RWPE2 (cell line): ENCODE measurements at regions not wholly inside any gene's neighbourhood (a gene's known extent, or its start where the extent isn't known, plus 50 kb on each side); places are given as distances from the start of the nearest gene placed in this dataset.

Source experiments
- ATAC-seq: fragments of 200-7000 bp; cut with Tn5 transposase; 3 replicates; pipeline ENCODE4 v1.9.1; 2021; ENCODE audit warnings: low read depth
- DNase-seq: peaks from one replicate; pipeline ENCODE4 v3.0.0-alpha.2; 2020; ENCODE audit warnings: low spot score
- H3K27ac ChIP-seq: fragments of 450-650 bp; 2 replicates; pipeline ENCODE4 v1.5.1; 2017; ENCODE audit warnings: mild to moderate bottlenecking; ENCODE audit not compliant: poor library complexity, severe bottlenecking
- H3K27me3 ChIP-seq: fragments of 250-450 bp; sonication (Bioruptor Pico); 2 replicates; pipeline ENCODE4 v1.5.1; 2021; ENCODE audit warnings: mild to moderate bottlenecking, moderate library complexity; ENCODE audit not compliant: insufficient read depth, poor library complexity, severe bottlenecking
- H3K36me3 ChIP-seq: fragments of 250-450 bp; sonication (Bioruptor Pico); 2 replicates; pipeline ENCODE4 v1.5.1; 2020; ENCODE audit warnings: low read depth, mild to moderate bottlenecking, moderate library complexity
- H3K4me1 ChIP-seq: fragments of 250-450 bp; sonication (Bioruptor Pico); 2 replicates; pipeline ENCODE4 v1.5.1; 2021; ENCODE audit warnings: mild to moderate bottlenecking, moderate library complexity; ENCODE audit not compliant: insufficient read depth, poor library complexity, severe bottlenecking
- H3K4me3 ChIP-seq: fragments of 250-450 bp; sonication (Bioruptor Pico); 2 replicates; pipeline ENCODE4 v1.5.1; 2021; ENCODE audit warnings: mild to moderate bottlenecking, moderate library complexity; ENCODE audit not compliant: severe bottlenecking
- H3K9me3 ChIP-seq: fragments of 250-450 bp; sonication (Bioruptor Pico); 2 replicates; pipeline ENCODE4 v1.5.1; 2021; ENCODE audit warnings: mild to moderate bottlenecking, moderate library complexity; ENCODE audit not compliant: severe bottlenecking
- CTCF ChIP-seq: fragments of 450-650 bp; IDR thresholded peaks from one replicate; pipeline ENCODE4 v1.5.1; 2017; ENCODE audit warnings: mild to moderate bottlenecking, moderate library complexity; ENCODE audit not compliant: poor library complexity, severe bottlenecking

DNA sequence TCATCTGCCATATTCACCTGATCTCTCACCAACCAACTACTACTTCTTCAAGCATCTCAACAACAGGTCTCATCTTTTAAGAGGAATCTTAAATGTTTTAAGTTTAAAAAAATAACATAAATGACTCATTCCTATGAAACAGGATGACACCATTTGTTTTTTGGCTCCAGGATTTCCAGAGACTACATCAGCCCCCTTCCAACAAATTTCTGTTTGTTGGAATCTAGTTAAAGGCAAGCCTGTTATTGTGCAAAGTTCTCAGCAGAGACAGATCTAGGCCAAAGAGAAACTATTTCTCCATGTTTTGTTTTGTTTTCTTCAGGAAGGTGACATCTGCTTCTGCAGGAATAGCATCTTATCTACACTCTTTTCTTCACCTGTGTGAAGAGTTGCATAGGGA is 204.8 kb upstream of the SH3BP4 start:
- Histone ChIP-seq H3K27ac (no peak overlapping the region), H3K4me3 (no peak overlapping the region), H3K27me3 (no peaks in the 10 kb centered on the region), H3K9me3 (peaks cover 2% of the 10 kb centered on the region), H3K4me1 (no peaks in the 10 kb centered on the region), H3K36me3 (no peaks in the 10 kb centered on the region)
- DNase-seq (no peak), ATAC-seq (no peak)
- TF ChIP-seq CTCF = no peak

DNA sequence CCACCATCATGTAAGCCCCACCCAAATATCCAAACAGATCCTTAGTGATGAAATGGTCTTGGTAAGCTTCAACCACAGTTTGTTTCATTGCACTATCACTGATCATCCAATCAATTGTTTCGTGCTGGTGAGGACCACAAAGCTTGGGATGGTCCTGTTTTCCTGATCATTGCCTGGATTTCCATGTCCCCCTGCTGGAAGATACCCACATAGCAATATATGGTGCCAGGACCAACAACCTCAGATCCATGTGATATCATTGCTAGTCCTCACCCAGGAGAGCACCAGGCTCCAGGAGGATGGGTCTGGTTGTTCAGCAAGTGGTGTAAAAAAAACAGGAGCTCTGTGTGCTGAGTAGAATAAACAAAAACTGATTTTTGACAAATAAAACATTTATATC is 206.5 kb upstream of the SH3BP4 start:
- Histone ChIP-seq H3K27me3 (no peaks in the 10 kb centered on the region), H3K4me1 (no peaks in the 10 kb centered on the region), H3K9me3 (no peaks in the 10 kb centered on the region), H3K36me3 (no peaks in the 10 kb centered on the region), H3K27ac (no peak overlapping the region), H3K4me3 (no peak overlapping the region)
- no peak for TF ChIP-seq CTCF
- DNase-seq (no peak), ATAC-seq (no peak)

DNA sequence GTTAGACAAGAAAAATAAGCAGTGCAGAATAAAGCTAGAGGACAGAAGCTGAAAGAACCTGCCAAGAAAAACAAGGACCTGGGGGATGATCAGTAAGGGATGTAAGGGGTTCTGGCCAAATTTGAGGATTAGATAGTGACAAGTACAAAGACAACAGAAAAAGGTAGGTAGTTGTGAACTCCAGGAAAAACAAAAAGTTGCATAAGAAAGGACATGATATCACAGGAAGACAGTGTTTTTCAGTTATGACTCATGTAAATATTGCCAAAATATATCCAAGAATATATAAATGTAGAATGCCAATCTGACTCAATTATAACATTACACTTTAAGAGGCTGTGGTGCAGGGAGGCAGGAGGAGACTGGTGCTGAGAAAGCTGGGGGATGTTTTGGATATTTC is 209.8 kb upstream of the SH3BP4 start:
- H3K4me1 ChIP-seq = no peaks in the 10 kb centered on the region
- no peak for TF ChIP-seq CTCF
- no peaks in the 10 kb centered on the region for H3K36me3 ChIP-seq
- no peak overlapping the region for H3K4me3 ChIP-seq
- H3K27me3 ChIP-seq = no peaks in the 10 kb centered on the region
- no peak for ATAC-seq
- DNase-seq = no peak
- H3K27ac ChIP-seq = no peak overlapping the region
- no peaks in the 10 kb centered on the region for H3K9me3 ChIP-seq

GRCh38 chr2:234739061-234739460 is 212.8 kb upstream of the SH3BP4 start:
- Histone ChIP-seq H3K27ac (no peak overlapping the region), H3K36me3 (no peaks in the 10 kb centered on the region), H3K9me3 (no peaks in the 10 kb centered on the region), H3K4me1 (no peaks in the 10 kb centered on the region), H3K4me3 (no peak overlapping the region), H3K27me3 (no peaks in the 10 kb centered on the region)
- ATAC-seq (no peak), DNase-seq (no peak)
- TF ChIP-seq CTCF = no peak

GRCh38 chr2:234735829-234736228 is 216.0 kb upstream of the SH3BP4 start:
- Histone ChIP-seq H3K4me3 (no peak overlapping the region), H3K27me3 (no peaks in the 10 kb centered on the region), H3K9me3 (no peaks in the 10 kb centered on the region), H3K36me3 (no peaks in the 10 kb centered on the region), H3K4me1 (no peaks in the 10 kb centered on the region), H3K27ac (no peak overlapping the region)
- DNase-seq (no peak), ATAC-seq (no peak)
- no peak for TF ChIP-seq CTCF
